Umbilical cord (tissue), 1 donor: ENCODE measurements at regions not wholly inside any gene's neighbourhood (a gene's known extent, or its start where the extent isn't known, plus 50 kb on each side); places are given as distances from the start of the nearest gene placed in this dataset.
A peak's percentile ranks its signal among the peaks of the same experiment; 100 is the strongest.
"Not testable (repeated sequence)": the region's sequence is repeated elsewhere in the genome, so short reads cannot be mapped to it uniquely, and the experiment has no call there.

Experiments used
- DNase-seq: peaks from one replicate; pipeline ENCODE4 v3.0.0-alpha.2; 2015; ENCODE audit warnings: low spot score

DNA sequence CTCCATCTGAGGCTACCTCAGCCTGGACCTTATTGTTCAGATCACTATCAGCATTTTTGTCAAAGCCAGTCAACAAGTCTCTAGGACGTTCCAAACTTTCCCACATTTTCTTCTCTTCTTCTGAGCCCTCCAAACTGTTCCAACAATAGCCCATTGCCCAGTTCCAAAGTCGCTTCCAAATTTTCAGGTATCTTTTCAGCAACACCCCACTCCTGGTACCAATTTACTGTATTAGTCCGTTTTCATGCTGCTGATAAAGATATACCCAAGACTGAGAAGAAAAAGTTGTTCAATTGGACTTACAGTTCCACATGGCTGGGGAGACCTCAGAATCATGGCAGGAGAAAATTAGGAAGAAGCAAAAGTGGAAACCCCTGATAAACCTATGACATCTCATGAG, 495.3 kb upstream of the NCAM2 start:
- DNase-seq = not testable (repeated sequence)

DNA sequence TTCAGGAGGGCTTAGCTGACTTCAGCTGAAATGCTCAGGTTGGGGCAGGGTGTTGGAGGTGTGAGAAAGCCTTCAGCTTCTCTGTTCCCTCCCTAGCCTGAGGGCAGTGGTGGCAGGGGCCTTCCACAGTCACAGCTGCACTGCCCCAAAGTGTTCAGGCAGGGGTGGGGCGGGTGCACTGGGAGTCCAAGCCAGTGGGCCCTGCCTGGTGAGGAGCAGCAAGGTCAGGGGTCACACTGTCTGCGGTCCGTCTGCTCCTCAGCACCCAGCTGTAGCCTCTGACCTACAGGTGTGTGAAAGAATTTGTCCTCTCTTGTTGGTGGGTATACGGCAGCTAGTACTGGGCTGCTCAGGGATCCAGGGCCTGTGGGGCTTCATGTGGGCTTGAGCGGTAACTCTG, 490.4 kb upstream of the NCAM2 start:
- DNase-seq = no peak

DNA sequence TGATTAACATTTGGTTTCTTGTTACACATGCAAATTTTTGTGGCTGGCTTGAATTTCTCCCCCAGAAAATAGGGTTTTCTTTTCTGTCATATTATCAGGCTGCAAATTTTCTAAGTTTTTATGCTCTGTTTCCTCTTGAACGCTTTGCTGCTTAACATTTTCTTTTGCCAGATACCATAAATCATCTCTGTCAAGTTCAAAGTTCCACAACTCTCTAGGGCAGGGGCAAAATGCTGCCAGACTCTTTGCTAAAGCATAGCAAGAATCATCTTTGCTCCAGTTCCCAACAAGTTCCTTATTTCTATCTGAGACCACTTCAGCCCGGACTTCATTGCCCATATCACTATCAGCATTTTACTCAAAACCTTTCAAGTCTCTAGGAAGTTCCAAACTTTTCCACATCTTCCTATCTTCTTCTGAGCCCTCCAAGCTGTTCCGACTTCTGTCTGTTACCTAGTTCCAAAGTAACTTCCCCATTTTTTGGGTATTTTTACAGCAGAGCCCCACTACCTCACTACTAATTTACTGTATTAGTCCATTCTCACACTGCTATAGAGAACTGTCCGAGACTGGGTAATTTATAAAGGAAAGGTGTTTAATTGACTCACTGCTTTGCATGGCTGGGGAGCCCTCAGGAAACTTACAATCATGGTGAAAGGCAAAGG, 486.9 kb upstream of the NCAM2 start:
- peak; percentile 10 for DNase-seq

DNA sequence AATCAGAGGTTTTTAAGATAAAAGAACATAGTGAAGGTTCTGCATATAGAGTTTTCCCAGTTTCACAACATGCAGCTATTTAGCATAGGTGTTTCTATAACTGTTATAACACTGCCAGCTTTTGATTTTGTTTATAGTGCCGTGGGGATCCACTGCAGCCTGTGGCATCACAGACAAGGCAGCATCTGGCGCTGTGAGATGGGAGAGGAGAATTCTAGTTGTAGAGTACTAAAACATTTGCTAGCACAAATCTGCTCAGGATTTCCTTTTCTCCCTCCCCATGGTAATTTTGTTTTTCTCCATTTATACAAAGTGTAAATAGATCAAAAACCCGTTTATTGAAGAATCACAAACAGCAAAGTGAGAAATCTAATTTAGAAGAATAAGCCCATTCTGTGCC, 482.8 kb upstream of the NCAM2 start:
- DNase-seq = no peak

DNA sequence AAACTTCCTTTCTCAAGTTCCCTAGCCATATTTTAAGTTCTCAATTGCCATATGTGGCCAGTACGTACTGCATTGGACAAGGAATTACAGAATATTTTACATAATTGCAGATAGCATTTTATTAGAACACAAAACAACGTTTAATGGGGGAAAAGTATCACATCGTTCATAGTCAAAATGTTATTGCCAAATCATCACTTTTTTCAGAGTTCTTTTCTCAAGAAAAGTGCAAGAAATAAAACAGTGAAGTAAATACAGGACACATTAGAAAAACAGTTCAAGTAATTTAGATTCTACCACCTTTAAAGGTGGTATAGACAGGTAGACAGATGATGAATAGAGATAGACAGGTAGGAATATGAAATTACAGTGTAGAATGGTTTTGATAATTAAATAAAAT, 479.1 kb upstream of the NCAM2 start:
- no peak for DNase-seq

DNA sequence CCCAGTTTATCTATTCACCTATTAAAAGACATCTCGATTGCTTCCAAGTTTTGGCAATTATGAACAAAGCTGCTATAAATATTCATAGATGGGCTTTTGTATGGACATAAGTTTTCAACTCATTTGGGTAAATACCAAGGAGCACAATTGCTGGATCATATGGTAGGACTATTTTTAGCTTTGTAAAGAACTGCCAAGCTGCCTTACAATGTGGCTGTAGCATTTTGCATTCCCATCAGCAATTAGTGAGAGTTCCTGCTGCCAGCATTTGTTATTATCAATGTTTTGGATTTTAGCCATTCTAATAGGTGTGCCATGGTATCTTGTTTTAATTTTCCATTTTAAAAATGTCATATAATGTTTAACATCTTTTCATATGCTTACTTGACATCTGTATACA, 475.6 kb upstream of the NCAM2 start:
- no peak for DNase-seq

DNA sequence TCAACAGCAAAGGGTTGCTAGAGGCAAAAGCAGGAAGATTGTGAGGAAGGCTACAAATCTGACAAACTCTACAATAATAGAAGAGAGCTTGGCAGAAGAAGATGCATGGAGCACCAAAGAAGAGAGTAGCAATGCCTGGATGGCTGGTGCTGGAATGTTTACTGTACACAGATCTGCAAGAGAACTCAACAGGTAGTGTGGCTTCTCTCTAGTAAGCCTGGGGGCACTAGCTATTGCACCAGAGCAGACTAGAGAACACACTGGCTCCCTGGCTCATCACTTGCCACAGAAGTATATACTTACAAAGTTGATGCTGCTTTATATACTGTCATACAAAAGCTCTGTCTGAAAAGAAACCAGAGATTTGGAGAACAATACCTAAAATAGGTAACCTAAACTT, 475.0 kb upstream of the NCAM2 start:
- no peak for DNase-seq

DNA sequence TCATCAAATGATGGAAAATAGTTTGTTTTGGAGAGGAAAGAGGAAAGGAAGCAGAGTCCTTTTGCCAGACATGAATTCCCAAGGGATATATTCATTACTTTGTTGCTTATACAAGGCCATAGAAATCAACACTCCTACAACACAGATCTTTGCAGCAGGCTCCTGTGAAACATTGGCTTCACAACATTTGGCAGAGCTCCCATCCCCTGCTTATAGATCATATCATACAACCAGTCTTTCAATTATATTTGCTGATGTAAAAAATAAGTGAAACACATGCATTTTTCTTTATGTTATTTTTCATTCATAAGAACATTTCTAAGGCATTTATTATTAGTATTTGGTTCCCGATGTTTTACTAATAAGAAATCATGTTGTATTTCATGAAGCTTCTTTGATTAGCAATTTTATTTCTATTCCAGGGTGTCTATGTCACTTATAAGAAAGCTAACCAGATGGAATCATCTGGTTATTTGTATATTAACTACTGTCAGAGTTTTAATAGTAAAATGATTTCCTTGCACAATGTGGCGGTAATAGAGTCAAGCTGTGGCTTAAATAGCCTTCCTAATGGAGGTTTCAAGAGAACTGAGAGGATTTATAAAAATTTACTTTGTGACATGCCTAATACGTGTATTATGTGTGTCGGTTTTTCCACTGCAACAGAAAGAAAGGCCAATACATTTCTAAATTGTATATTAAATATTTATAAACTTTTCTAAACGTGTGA, 470.3 kb upstream of the NCAM2 start:
- DNase-seq = peak; percentile 3

DNA sequence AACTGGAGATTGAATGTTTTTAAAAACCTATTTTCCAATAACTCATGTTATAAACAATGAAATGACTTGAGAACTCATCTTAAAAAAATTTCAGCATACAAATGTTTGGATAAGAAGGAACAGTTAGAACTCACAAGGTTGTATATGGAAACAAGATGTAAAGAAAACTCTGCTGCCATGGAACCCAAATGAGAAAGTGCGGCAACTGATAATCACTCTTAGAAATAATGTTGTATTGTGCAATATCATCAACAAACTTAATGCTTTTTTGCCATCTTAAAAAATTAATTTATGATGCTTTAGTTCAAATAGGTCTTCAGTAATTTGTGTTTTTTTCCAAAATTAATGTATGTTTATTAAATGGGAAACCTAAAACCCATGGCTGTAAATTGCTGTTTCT, 461.1 kb upstream of the NCAM2 start:
- DNase-seq = no peak

DNA sequence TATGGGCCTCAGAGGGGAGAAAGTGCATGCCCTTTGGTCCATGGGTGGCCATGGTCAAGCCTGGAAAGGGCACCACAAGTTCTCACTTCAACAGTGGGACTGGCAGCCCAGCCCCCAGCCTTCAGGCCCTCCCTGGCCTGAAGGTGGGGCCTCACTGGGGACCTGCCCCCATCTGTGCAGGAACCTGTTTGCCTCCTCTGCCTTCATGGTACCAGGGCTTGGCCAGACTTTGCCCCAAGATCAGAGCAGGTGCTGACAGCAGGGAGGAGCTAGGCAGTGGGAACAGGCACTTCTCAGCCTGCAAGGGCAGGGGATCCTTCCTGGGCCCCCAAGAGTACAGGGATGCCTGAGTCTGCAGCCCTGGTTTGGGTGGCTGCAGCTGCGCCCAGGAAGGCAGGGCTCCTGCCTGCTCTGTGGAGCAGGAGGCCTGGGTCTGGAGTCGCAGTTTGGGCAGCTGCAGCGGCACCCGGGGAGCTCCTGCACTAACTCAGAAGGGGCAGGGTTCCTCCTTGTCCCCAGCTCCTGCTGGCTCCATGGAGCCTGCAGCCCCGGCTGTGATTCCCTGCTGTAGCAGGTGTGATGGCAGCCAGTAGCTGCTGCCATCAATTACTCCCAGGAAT, 460.1 kb upstream of the NCAM2 start:
- no peak for DNase-seq

DNA sequence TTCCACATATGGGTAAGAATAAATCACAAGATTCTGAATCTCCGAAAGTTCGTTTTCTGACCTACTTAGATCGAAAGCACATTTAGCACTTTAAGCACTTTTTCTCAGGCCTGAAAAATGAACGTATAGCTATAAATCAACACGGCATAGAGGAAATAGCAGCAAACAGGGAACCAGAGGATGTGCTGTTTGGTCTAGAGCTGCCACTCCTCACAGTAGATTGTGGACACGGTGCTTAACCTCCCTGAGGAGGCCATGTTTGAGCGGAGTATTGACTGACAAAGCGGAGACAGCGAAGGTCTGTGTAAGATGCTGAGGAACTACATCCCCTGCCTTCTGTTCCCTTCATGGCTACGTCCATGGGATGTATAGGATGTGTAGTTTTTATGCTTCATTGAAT, 452.8 kb upstream of the NCAM2 start:
- DNase-seq = no peak

DNA sequence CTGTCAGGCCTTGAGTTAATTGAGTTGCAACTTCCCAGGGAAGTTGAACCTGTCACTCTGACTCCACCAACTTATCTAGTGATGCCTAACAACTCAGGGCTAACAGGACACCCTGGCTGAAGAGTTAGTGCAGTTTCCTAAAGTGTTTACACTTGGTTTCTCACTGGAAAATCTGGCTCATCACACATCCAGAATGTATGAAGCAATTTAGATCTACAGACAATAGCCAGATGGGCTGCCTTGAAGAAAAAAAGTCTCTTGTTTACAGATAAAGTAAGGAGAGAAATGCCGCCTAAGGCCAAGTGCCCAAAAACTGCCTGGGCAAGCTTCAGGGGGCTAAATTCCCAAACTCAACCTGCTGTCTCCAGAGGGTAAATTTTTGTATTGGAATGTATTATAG, 446.3 kb upstream of the NCAM2 start:
- no peak for DNase-seq

DNA sequence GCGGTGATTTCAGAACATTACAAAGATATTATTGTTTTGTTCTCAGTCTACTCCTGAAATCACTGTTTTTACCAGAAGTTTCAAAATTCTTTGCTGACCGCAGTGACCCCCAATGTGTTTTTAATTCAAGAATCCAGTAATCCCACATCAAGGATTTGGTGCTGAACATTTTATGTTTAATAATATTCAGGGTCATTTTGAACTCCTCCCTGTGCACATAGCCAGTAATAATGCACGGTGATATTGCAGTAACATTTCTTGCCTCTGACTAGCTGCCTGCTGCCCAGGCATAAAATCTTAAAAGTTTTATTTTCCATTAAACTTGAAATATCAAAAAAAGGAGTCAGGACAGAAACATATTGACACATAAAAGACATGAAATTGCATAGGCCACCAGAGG, 443.4 kb upstream of the NCAM2 start:
- DNase-seq = no peak

DNA sequence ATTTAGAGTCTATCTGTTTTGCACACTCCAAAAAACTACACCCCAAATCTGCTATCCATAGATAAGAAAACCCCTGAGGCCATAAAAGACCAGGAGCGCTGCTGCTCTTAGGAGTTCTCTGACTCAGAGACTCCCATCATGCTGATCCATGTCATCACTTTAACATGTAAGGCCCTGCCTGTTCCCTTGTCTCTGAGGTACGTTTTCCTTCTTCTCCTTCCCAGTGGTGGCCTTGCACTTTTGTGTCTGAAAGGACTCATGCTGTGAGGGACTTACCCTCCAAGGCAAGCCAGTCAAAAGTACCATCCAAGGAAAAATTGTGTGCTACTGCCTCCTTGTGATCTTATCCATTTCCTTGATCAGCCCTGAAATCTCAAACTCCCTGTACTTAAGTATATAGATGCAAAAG, 427.4 kb upstream of the NCAM2 start:
- DNase-seq = no peak

DNA sequence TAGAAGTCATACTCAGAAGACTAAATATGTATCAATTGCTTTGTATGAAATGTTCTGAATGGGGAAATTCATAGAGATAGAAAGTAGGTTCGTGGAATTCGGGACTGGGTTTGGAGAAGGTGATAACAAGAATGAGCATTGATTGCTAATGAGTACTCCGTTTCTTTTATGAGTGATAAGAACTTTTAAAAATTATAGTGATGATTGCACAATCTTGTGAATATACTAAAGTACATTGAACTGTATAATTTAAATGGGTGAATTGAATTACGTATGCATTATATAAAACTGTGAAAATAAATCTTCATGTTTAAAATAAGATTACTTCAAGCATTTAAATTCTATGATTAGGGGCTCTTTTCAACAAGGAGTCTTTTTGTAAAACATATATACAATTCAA, 425.6 kb upstream of the NCAM2 start:
- no peak for DNase-seq

DNA sequence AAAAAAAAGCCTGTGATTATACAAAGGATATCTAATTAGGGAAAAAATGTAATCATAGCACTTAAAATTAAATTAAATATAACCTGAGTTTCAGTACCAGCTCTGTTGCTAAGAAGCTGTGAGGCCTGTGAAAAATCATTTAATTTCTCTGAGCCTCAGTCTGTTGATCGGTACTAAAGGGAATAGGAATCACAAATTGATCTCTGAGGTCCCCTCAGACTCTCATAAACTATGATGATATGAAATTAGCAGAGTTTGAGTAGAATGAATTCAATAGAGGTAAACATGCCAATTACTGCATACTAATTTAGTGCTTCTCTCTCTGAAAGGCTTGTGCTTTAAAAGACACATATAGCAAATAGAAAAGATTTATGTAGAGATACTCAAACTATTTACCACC, 416.8 kb upstream of the NCAM2 start:
- DNase-seq = no peak

DNA sequence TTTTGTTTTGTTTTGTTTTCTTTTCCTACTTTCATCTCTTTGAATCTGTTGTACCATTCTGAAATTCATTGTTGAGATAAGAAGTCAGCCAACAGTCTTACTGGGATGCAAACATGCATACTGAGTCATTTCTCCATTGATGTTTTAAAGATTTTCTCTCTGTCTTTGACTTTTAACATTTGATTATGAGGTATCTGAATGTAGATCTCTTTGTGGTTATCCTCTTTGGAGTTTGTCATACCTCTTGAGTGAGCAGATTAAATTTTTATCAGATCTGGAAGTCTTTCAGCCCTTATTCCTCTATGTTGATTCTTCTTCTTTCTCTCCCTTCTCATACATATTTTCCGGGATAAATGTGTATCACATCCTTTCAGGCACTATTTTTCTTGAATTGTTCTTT, 406.9 kb upstream of the NCAM2 start:
- DNase-seq = no peak

DNA sequence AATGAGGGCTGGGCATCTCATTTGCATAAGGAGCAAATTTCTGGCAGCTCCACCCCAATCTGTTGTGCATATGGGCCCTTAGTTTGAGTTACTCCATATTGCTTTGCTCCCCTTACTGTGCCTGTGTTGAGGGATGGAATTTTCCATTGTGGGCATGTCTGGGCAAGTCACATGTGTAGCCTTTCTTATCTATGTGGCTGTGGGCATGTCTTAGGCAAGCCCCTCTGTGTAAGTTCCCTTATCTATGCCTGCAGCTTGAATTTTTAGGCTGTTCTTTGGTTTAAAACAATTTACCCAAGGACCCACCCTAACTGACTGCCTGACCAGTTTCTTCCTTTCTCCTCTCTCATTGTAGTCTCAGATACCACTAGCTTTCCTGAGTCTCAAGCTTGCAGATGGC, 405.7 kb upstream of the NCAM2 start:
- DNase-seq = no peak

DNA sequence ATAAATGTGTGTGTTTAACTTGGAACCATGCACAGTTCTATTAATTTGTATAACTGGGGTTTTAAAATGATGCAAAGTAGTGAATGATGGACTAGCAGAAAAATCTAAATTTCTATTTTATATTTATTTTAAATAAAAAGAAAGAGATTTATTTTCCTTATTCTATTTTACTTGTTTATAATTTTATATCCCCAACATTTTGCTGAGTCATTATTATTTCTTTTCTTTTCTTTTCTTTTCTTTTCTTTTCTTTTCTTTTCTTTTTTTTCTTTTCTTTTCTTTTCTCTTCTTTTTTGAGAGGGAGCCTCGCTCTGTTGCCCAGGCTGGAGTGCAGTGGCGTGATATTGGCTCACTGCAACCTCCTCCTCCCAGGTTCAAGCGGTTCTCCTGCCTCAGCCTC, 395.0 kb upstream of the NCAM2 start:
- no peak for DNase-seq

DNA sequence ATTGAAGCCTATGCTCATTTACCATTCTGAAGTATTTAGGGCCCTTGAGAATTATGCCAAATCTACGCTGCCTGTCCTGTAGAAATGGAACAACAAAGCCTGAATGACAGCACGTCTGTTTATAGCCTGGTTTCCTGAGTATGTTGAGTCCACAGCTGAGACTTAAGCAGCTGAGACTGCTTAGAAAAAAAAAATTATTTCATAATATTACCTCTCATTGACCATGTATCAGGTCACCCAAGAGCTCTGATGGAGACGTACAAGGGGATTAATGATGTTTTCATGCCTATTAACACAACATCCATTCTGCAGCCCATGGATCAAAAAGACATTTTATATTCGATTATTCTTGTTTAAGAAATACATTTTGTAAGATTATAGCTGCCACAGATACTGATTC, 387.2 kb upstream of the NCAM2 start:
- no peak for DNase-seq

DNA sequence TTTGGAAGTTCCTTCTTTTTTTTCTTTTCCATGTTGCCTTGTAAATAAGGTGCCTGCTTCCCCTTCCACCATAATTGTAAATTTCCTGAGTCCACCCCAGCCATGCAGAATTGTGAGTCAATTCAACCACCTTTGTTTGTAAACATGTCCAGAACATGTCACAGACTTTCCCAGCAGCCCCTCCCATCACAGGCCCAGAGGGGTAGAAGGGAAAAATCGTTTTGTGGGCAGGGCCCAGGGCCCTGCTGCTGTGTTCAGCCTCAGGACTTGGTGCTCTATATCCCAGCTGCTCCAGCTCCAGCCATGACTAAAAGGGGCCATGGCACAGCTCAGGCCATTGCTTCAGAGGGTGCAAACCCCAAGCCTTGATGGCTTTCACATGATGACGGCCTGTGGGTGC, 384.6 kb upstream of the NCAM2 start:
- DNase-seq = no peak

DNA sequence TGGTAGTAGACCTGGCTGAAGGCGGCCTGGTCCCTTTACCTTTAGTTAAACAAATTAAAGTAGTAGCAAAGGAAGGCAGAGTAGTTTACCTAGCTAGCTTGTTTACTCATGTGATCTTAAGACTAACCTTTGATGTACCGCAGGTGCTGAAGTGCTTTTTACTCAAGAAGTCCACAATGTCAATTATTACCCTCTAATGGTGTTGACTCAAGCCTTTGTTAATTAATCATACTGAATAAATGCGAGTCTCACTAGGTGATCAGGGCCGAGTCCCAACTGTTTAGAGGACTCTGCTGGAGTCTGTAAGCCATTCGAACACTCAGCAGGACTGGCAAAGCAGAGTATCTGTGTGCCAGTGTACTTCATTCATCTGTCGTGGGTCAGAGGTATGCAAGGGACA, 381.1 kb upstream of the NCAM2 start:
- no peak for DNase-seq

DNA sequence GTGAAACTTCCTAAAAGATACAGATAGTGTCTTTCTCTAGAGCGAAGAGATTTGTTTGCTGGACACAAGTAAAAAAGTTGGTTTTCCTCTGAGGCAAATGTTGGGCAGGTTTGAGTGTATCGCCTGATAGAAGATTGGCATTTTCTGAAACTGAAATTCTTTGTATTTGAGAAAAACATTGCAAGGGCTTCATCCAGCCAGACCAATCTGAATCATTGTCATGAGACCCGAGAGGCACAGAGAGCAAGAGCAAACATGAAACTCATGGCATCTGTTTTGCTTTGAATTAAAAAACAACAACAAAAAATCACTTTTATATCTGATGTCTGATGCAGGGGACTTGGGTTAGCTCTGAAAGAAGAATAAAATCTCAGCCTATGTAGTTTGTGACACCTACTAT, 379.3 kb upstream of the NCAM2 start:
- DNase-seq = no peak
